K562 (cell line): ENCODE measurements at regions not wholly inside any gene's neighbourhood (a gene's known extent, or its start where the extent isn't known, plus 50 kb on each side); places are given as distances from the start of the nearest gene placed in this dataset.

Experiments
- BCOR ChIP-seq: fragments of 450-650 bp; IDR thresholded peaks from 2 replicates; pipeline ENCODE4 v1.6.1; 2016
- L3MBTL2 ChIP-seq: fragments of 450-650 bp; IDR thresholded peaks from 2 replicates; pipeline ENCODE4 v1.6.1; 2016; ENCODE audit warnings: mild to moderate bottlenecking, moderate library complexity
- MAZ ChIP-seq, 2 experiments: fragments of 450-650 bp in 1 of 2; sonication (generic) in 1 of 2; formaldehyde crosslinking; IDR thresholded peaks in 1 of 2; conservative IDR thresholded peaks in 1 of 2; 2 replicates each; pipeline versions ENCODE4 v1.4.0 to v1.5.0; 2020; ENCODE audit warnings: mild to moderate bottlenecking in 1 of 2, missing genetic modification reagents in 1 of 2
- MCM3 ChIP-seq: fragments of 450-650 bp; IDR thresholded peaks from 2 replicates; pipeline ENCODE4 v1.6.1; 2016
- NR3C1 ChIP-seq: sonication (generic); formaldehyde crosslinking; IDR thresholded peaks from 2 replicates; pipeline ENCODE4 v1.8.1; 2022; ENCODE audit warnings: missing genetic modification reagents
- TF ChIP-seq, protein P1 (sequence below), 3 experiments: IDR thresholded peaks in 2 of 3; conservative IDR thresholded peaks in 1 of 3; 2 replicates each; pipeline ENCODE4 v1.5.1; 2011 to 2012; ENCODE audit warnings: low read length in 3 of 3, mild to moderate bottlenecking in 3 of 3, control low read depth in 2 of 3, improper control_type of control experiment in 1 of 3, inconsistent platforms in 1 of 3, low read depth in 1 of 3, mixed read lengths in 1 of 3, moderate library complexity in 1 of 3; ENCODE audit not compliant: insufficient read depth in 2 of 3
- TF ChIP-seq, protein P2 (sequence below): fragments of 450-650 bp; IDR thresholded peaks from 2 replicates; pipeline ENCODE4 v1.7.1; 2018; ENCODE audit warnings: mild to moderate bottlenecking, low read depth; ENCODE audit not compliant: partially characterized antibody

DNA sequence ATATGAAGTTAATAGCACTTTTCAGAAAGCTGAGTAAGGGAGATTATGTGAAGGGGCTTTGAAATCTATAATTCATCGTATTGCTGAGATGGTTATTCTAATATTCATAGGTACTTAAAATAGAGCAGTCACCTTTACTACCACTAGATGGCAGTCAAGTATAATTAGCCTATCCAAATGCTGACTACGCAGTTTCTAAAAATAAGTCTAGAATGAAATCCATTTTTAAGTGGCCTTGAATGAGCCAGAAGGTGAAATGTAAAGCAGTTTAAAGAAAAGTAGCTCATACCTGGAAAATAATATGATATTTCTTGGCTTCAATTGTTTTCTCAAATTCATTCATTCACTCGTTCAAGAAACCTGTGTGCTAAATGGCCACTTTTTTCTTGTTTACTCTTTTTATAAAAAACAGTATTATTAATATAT lies 1277.1 kb downstream of the GATA3 start:
- TF ChIP-seq NR3C1: no peak
- TF ChIP-seq MCM3: no peak
- no peak for TF ChIP-seq MAZ (CRISPR knock-in tag; conservative IDR thresholded peaks at IDR 0.05 in 1 of 2, IDR thresholded peaks at IDR 0.05 in 1 of 2)
- TF ChIP-seq BCOR: no peak
- TF ChIP-seq, protein P1, sequence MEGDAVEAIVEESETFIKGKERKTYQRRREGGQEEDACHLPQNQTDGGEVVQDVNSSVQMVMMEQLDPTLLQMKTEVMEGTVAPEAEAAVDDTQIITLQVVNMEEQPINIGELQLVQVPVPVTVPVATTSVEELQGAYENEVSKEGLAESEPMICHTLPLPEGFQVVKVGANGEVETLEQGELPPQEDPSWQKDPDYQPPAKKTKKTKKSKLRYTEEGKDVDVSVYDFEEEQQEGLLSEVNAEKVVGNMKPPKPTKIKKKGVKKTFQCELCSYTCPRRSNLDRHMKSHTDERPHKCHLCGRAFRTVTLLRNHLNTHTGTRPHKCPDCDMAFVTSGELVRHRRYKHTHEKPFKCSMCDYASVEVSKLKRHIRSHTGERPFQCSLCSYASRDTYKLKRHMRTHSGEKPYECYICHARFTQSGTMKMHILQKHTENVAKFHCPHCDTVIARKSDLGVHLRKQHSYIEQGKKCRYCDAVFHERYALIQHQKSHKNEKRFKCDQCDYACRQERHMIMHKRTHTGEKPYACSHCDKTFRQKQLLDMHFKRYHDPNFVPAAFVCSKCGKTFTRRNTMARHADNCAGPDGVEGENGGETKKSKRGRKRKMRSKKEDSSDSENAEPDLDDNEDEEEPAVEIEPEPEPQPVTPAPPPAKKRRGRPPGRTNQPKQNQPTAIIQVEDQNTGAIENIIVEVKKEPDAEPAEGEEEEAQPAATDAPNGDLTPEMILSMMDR (IDR thresholded peaks at IDR 0.05 in 2 of 3, conservative IDR thresholded peaks at IDR 0.05 in 1 of 3; ENCODE audit: insufficient read depth in 2 of 3, low read depth in 1 of 3, low read length in 3 of 3): peak; percentile 29 to 81 (median 47); a peak in 4 of 6 replicates
- TF ChIP-seq L3MBTL2: no peak
- TF ChIP-seq, protein P2, sequence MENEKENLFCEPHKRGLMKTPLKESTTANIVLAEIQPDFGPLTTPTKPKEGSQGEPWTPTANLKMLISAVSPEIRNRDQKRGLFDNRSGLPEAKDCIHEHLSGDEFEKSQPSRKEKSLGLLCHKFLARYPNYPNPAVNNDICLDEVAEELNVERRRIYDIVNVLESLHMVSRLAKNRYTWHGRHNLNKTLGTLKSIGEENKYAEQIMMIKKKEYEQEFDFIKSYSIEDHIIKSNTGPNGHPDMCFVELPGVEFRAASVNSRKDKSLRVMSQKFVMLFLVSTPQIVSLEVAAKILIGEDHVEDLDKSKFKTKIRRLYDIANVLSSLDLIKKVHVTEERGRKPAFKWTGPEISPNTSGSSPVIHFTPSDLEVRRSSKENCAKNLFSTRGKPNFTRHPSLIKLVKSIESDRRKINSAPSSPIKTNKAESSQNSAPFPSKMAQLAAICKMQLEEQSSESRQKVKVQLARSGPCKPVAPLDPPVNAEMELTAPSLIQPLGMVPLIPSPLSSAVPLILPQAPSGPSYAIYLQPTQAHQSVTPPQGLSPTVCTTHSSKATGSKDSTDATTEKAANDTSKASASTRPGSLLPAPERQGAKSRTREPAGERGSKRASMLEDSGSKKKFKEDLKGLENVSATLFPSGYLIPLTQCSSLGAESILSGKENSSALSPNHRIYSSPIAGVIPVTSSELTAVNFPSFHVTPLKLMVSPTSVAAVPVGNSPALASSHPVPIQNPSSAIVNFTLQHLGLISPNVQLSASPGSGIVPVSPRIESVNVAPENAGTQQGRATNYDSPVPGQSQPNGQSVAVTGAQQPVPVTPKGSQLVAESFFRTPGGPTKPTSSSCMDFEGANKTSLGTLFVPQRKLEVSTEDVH: no peak
